ENCODE measurements at regions not wholly inside any gene's neighbourhood (a gene's known extent, or its start where the extent isn't known, plus 50 kb on each side); places are given as distances from the start of the nearest gene placed in this dataset.

DNA sequence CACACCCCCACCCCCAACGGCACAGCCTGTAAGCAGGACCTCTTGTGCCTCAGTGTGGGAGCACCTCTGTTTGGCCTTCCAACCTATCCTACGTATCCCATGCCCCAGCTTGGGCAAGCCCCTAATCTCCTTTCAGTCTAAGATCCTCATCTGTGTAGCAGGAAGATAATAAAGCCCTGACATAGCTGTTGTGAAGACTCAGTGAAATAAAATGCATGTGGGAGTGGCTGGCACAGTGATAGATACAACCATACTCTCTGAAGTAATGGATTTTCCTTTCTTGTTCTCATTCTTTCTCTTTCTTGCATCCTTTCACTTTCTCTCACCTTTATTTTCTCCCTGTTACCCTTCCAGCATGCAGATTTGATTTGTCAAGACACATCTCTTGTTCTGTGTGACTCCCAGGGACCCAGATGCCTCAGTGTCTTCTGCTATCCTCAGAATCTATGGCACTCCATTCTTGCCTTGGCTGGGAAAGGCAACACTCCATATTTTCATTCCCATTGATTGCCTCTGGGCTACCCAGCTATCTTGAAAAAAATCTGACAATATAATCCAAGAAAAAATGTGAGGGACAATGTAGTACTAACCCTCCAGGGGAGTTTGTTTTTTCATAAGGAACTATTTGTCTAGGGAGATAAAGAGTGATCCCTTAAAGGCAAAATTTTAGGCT is 207.2 kb upstream of the SETBP1 start:
- H3K9me3 Mint-ChIP-seq: peaks cover 21% of the 10 kb centered on the region
- ChIA-PET POLR2A (no interaction called here), CTCF (no interaction called here)
- H3K36me3 Mint-ChIP-seq: peaks cover 8% of the 10 kb centered on the region
- ATAC-seq (no peak), DNase-seq (ENCODE audit: low spot score) (no peak)
- peaks cover 6% of the 10 kb centered on the region for H3K4me1 Mint-ChIP-seq
- peaks cover 4% of the 10 kb centered on the region; the same call in 1 of the 2 replicates for H3K27me3 Mint-ChIP-seq (ENCODE audit: low read depth)
- no peak overlapping the region for H3K4me3 Mint-ChIP-seq
- TF ChIP-seq ZNF423 (CRISPR knock-in tag; IDR thresholded peaks at IDR 0.05) (no peak), FOXJ3 (CRISPR knock-in tag; IDR thresholded peaks at IDR 0.05; ENCODE audit: borderline replicate concordance) (no peak), ATF1 (CRISPR knock-in tag; IDR thresholded peaks at IDR 0.05) (no peak), NR3C1 (CRISPR knock-in tag; conservative IDR thresholded peaks at IDR 0.05; ENCODE audit: low read depth) (no peak)
- H3K27ac Mint-ChIP-seq: no peak overlapping the region

DNA sequence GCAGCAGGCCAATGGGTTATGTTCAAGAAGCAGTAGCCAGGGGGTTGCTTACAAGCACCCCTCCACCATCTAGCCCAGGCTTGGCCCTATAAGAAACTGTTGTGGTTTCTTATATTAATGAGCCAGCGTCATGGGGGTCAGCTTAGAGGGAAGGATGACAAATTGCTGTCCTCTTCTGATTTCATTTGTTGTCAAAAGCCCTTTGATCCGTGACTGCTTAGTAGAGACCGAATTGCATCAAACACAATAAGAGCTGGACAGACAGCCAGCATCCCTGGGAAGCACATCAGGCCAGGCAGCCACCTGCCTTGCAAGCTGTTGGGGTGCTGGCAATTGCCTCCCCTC is 206.6 kb upstream of the SETBP1 start:
- TF ChIP-seq MYBL2 (CRISPR knock-in tag; IDR thresholded peaks at IDR 0.05): no peak
- TF ChIP-seq ZNF317 (CRISPR knock-in tag; IDR thresholded peaks at IDR 0.05; ENCODE audit: borderline replicate concordance, low read depth): no peak
- TF ChIP-seq RELA (CRISPR knock-in tag; IDR thresholded peaks at IDR 0.05; ENCODE audit: borderline replicate concordance): no peak
- TF ChIP-seq, protein P1, sequence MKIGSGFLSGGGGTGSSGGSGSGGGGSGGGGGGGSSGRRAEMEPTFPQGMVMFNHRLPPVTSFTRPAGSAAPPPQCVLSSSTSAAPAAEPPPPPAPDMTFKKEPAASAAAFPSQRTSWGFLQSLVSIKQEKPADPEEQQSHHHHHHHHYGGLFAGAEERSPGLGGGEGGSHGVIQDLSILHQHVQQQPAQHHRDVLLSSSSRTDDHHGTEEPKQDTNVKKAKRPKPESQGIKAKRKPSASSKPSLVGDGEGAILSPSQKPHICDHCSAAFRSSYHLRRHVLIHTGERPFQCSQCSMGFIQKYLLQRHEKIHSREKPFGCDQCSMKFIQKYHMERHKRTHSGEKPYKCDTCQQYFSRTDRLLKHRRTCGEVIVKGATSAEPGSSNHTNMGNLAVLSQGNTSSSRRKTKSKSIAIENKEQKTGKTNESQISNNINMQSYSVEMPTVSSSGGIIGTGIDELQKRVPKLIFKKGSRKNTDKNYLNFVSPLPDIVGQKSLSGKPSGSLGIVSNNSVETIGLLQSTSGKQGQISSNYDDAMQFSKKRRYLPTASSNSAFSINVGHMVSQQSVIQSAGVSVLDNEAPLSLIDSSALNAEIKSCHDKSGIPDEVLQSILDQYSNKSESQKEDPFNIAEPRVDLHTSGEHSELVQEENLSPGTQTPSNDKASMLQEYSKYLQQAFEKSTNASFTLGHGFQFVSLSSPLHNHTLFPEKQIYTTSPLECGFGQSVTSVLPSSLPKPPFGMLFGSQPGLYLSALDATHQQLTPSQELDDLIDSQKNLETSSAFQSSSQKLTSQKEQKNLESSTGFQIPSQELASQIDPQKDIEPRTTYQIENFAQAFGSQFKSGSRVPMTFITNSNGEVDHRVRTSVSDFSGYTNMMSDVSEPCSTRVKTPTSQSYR (CRISPR knock-in tag; IDR thresholded peaks at IDR 0.05): no peak
- TF ChIP-seq, protein P2, sequence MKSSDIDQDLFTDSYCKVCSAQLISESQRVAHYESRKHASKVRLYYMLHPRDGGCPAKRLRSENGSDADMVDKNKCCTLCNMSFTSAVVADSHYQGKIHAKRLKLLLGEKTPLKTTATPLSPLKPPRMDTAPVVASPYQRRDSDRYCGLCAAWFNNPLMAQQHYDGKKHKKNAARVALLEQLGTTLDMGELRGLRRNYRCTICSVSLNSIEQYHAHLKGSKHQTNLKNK (CRISPR knock-in tag; IDR thresholded peaks at IDR 0.05): no peak
- TF ChIP-seq ZNF121 (CRISPR knock-in tag; IDR thresholded peaks at IDR 0.05): no peak
- Mint-ChIP-seq H3K9me3 (peaks cover 26% of the 10 kb centered on the region), H3K4me1 (peaks cover 6% of the 10 kb centered on the region), H3K4me3 (no peak overlapping the region), H3K27me3 (ENCODE audit: low read depth) (peaks cover 5% of the 10 kb centered on the region; the same call in 1 of the 2 replicates), H3K27ac (no peak overlapping the region), H3K36me3 (peaks cover 13% of the 10 kb centered on the region)
- ChIA-PET CTCF (no interaction called here), POLR2A (interaction anchor here (0.6 kb wide), 1 partner anchor 269 kb away, joined by 3 read pairs; no protein-coding TSS in a partner anchor)
- DNase-seq (ENCODE audit: low spot score) (no peak), ATAC-seq (no peak)

DNA sequence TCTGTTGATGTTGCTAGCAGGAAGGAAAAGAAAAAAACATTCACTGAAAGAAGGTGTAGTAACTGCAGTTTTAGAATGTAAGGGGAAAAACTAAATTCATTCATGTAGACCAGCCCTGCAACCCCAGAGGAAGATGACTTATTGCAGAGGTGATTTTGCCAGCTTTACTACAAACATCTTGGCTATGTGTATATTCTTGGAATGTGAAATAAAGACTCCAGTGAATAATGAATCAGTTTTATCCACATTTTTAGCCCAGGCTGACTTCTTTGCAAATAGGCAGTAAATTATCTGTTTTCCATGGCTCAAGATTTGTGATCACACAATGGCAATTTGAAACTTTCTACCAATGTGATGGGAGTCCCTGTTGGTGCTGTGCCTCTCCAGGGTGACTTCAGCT is 206.1 kb upstream of the SETBP1 start:
- peaks cover 5% of the 10 kb centered on the region; the same call in 1 of the 2 replicates for H3K27me3 Mint-ChIP-seq (ENCODE audit: low read depth)
- TF ChIP-seq SOX15 (CRISPR knock-in tag; IDR thresholded peaks at IDR 0.05): no peak
- TF ChIP-seq GRHL2 (CRISPR knock-in tag; IDR thresholded peaks at IDR 0.05; ENCODE audit: insufficient replicate concordance, severe bottlenecking): no peak
- TF ChIP-seq NR2C2 (CRISPR knock-in tag; IDR thresholded peaks at IDR 0.05): no peak
- no peak for TF ChIP-seq RELA (CRISPR knock-in tag; IDR thresholded peaks at IDR 0.05; ENCODE audit: borderline replicate concordance)
- TF ChIP-seq ESRRA (CRISPR knock-in tag; IDR thresholded peaks at IDR 0.05; ENCODE audit: borderline replicate concordance): no peak
- TF ChIP-seq, protein P3, sequence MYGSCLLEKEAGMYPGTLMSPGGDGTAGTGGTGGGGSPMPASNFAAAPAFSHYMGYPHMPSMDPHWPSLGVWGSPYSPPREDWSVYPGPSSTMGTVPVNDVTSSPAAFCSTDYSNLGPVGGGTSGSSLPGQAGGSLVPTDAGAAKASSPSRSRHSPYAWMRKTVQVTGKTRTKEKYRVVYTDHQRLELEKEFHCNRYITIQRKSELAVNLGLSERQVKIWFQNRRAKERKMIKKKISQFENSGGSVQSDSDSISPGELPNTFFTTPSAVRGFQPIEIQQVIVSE (CRISPR knock-in tag; IDR thresholded peaks at IDR 0.05; ENCODE audit: borderline replicate concordance): no peak
- no peak for TF ChIP-seq MYBL2 (CRISPR knock-in tag; IDR thresholded peaks at IDR 0.05)
- TF ChIP-seq NFATC4 (CRISPR knock-in tag; IDR thresholded peaks at IDR 0.05): no peak
- TF ChIP-seq TEAD1 (CRISPR knock-in tag; IDR thresholded peaks at IDR 0.05): no peak
- no peak for DNase-seq (ENCODE audit: low spot score)
- POLR2A ChIA-PET: interaction anchor here (0.6 kb wide), 1 partner anchor 268 kb away, joined by 3 read pairs; no protein-coding TSS in a partner anchor
- no peak for ATAC-seq
- CTCF ChIA-PET: no interaction called here
- H3K36me3 Mint-ChIP-seq: peaks cover 17% of the 10 kb centered on the region
- no peak overlapping the region for H3K4me3 Mint-ChIP-seq
- peaks cover 31% of the 10 kb centered on the region for H3K9me3 Mint-ChIP-seq
- no peak overlapping the region for H3K27ac Mint-ChIP-seq
- peaks cover 6% of the 10 kb centered on the region for H3K4me1 Mint-ChIP-seq
